ENCODE measurements at regions not wholly inside any gene's neighbourhood (a gene's known extent, or its start where the extent isn't known, plus 50 kb on each side); places are given as distances from the start of the nearest gene placed in this dataset.

DNA sequence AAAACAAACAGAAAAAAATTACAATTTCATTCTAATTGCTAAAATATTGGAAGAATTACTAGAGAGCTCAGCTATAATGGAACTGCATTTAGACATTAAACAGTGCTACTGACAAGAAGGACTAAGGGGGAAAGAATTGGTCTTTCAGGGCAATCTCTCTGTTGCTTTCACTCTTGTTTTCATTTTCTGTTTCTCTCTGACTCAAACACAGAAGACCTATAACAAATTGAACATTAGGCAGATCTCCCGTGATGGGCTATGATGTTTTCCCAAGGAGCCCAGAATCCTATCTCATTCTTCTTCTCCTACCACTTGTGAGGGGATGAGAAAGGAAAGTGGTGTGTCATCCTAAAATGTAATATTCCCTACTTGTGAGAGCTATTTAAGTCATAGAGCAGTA is 358.0 kb upstream of the TGFBR2 start (continued):
- TF ChIP-seq PHF8 (conservative IDR thresholded peaks at IDR 0.05; ENCODE audit: low read depth, low read length) = no peak
- no peak for TF ChIP-seq GTF2F1 (IDR thresholded peaks at IDR 0.05; ENCODE audit: borderline replicate concordance, low read depth, low read length)

DNA sequence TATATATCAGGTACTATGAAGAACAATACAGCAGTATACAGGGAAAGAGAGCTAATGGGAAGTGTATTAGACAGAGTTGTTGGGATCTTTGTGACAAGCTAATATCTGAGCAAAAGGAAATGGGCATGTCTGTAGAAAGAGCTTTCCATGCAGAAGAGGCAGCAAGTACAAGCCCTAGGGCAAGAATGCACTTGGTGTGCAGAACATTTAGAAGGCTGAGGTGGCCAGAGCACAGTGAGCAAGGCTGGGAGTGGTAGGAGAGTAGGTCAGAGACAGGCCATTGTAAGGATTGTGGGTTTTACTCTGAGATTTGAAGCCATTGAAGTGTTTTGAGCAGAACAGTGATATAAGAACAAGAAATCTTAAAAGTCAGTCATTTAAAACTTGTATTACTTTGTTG is 353.9 kb upstream of the TGFBR2 start:
- H3K4me3 ChIP-seq (ENCODE audit: extremely low read depth in 1 of 4, insufficient read depth in 2 of 4, low read depth in 3 of 4, low read length in 4 of 4) = no peak overlapping the region
- H3K79me2 ChIP-seq (ENCODE audit: control insufficient read depth in 1 of 2, insufficient read depth in 2 of 2, low read length in 2 of 2) = no peaks in the 10 kb centered on the region
- H2BK20ac ChIP-seq (ENCODE audit: low read length) = no peak overlapping the region
- no peaks in the 10 kb centered on the region for H3K79me1 ChIP-seq (ENCODE audit: low read depth, low read length)
- no peak overlapping the region for H2BK5ac ChIP-seq (ENCODE audit: low read depth, low read length)
- no peaks in the 10 kb centered on the region for H3K4me1 ChIP-seq (replicated peaks in 1 of 4; ENCODE audit: control insufficient read depth in 3 of 4, insufficient read depth in 4 of 4, low read length in 3 of 4)
- H3K18ac ChIP-seq (ENCODE audit: extremely low read depth, low read length) = no peak overlapping the region
- ChIA-PET CTCF (ENCODE audit: partially characterized antibody) (interaction anchor here (1.3 kb wide), 1 partner anchor 441 kb away, joined by 3 read pairs; no protein-coding TSS in a partner anchor), POLR2A (ENCODE audit: partially characterized antibody) (no interaction called here)
- no peaks in the 10 kb centered on the region for H3K27me3 ChIP-seq (replicated peaks in 1 of 4; ENCODE audit: control insufficient read depth in 3 of 4, extremely low read depth in 1 of 4, insufficient read depth in 3 of 4, low read length in 3 of 4)
- no peak overlapping the region for H4K8ac ChIP-seq (ENCODE audit: extremely low read depth, insufficient read depth, low read length)
- no peak overlapping the region for H2BK12ac ChIP-seq (ENCODE audit: low read depth, low read length)
- DNase-seq (ENCODE audit: low read depth in 1 of 2, low spot score in 2 of 2) (no peak), FAIRE-seq (no peak)
- no peaks in the 10 kb centered on the region for H4K20me1 ChIP-seq (replicated peaks in 1 of 2; ENCODE audit: control insufficient read depth in 1 of 2, insufficient read depth in 2 of 2, low read length in 2 of 2)
- no peak overlapping the region for H4K5ac ChIP-seq (ENCODE audit: insufficient read length, low read depth, low read length)
- no peak overlapping the region for H3K56ac ChIP-seq (replicated peaks; ENCODE audit: insufficient read length, low read depth, low read length)
- no peak overlapping the region for H3K4ac ChIP-seq (replicated peaks; ENCODE audit: insufficient read length, low read depth, low read length)
- no peak overlapping the region for H3K23ac ChIP-seq (ENCODE audit: insufficient read length)
- no peak overlapping the region for H3K4me2 ChIP-seq (ENCODE audit: insufficient read depth in 1 of 2, low read depth in 2 of 2, low read length in 2 of 2)
- no peak overlapping the region for H2BK120ac ChIP-seq (replicated peaks; ENCODE audit: low read depth, low read length)
- peaks cover 0 to 6% of the 10 kb centered on the region in 2 experiments; a peak in 1 of 4 replicates for H3K9me3 ChIP-seq (ENCODE audit: insufficient read depth in 2 of 2, low read depth in 1 of 2, low read length in 1 of 2)
- H2AK5ac ChIP-seq (ENCODE audit: low read depth, low read length) = no peak overlapping the region
- no peak overlapping the region for H3K27ac ChIP-seq (ENCODE audit: low read depth, low read length)
- H3K14ac ChIP-seq (ENCODE audit: insufficient read length) = no peak overlapping the region
- no peak overlapping the region for H3K9ac ChIP-seq (replicated peaks in 1 of 4; ENCODE audit: extremely low read depth in 1 of 4, low read depth in 3 of 4, low read length in 3 of 4)
- H4K91ac ChIP-seq (replicated peaks; ENCODE audit: insufficient read length, low read length) = no peak overlapping the region
- no peaks in the 10 kb centered on the region for H3K36me3 ChIP-seq (ENCODE audit: control insufficient read depth in 2 of 4, insufficient read depth in 4 of 4, low read length in 3 of 4)
- no peak for TF ChIP-seq SP4 (IDR thresholded peaks at IDR 0.05; ENCODE audit: low read length)
- H3K23me2 ChIP-seq (ENCODE audit: low read depth, low read length) = no peaks in the 10 kb centered on the region
- no peak overlapping the region for H2BK15ac ChIP-seq (ENCODE audit: low read length)
- no peak overlapping the region for H2AFZ ChIP-seq (ENCODE audit: low read length)
